Activated T-cell treated with anti-CD3 and anti-CD28 coated beads, Interleukin-2, amount 50 U/mL, for 4 hours (primary cell): ENCODE measurements at regions not wholly inside any gene's neighbourhood (a gene's known extent, or its start where the extent isn't known, plus 50 kb on each side); places are given as distances from the start of the nearest gene placed in this dataset.
"Not testable (repeated sequence)": the region's sequence is repeated elsewhere in the genome, so short reads cannot be mapped to it uniquely, and the experiment has no call there.

Experiments used
- ATAC-seq, 2 donors: fragments of 200-7000 bp; cut with Tn5 transposase; one replicate each; pipeline ENCODE4 v1.10.0; 2021
- DNase-seq: peaks from one replicate; pipeline ENCODE4 v3.0.0-alpha.2; 2020
- H3K27me3 Mint-ChIP-seq: one replicate; pipeline ENCODE4 v1.8.0; 2021; ENCODE audit warnings: low read depth, mixed read lengths
- H3K36me3 Mint-ChIP-seq: one replicate; pipeline ENCODE4 v1.8.0; 2022; ENCODE audit warnings: mixed read lengths; ENCODE audit not compliant: insufficient read depth
- H3K4me1 Mint-ChIP-seq: one replicate; pipeline ENCODE4 v1.8.0; 2021; ENCODE audit warnings: low read depth, mixed read lengths
- H3K4me3 Mint-ChIP-seq: one replicate; pipeline ENCODE4 v1.8.0; 2021; ENCODE audit warnings: mild to moderate bottlenecking, moderate library complexity, mixed read lengths
- H3K9me3 Mint-ChIP-seq: one replicate; pipeline ENCODE4 v1.8.0; 2021; ENCODE audit warnings: mixed read lengths

DNA sequence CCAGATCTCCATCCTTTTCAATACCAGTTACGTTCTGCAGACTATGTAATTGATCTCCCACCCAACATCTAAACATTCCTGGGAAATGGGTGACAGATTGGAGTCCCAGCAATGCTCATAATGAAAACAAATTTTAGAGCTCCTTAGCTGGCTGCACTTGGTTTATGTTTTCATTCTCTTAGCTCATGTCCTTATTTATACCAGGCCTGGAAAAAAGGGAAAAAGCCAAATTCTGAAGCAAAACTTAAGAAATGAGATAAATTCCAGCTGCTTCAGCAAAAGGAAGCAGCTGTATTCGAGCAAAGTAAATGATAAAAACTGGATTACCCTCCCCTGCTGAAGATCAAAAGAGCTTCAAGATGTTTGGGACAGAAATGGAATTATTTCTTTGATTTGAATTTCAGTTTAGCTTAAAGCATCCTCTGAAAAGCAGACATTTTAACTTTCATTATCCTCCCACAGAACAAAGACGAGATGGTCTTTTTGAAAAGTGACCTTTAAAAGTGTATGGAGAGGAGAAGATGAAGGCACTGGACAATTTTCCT is 196.5 kb upstream of the THUMPD2 start:
- Mint-ChIP-seq H3K4me1 (no peaks in the 10 kb centered on the region), H3K36me3 (no peaks in the 10 kb centered on the region), H3K27me3 (no peaks in the 10 kb centered on the region), H3K4me3 (no peak overlapping the region), H3K9me3 (no peaks in the 10 kb centered on the region)
- no peak for DNase-seq
- no peak for ATAC-seq

DNA sequence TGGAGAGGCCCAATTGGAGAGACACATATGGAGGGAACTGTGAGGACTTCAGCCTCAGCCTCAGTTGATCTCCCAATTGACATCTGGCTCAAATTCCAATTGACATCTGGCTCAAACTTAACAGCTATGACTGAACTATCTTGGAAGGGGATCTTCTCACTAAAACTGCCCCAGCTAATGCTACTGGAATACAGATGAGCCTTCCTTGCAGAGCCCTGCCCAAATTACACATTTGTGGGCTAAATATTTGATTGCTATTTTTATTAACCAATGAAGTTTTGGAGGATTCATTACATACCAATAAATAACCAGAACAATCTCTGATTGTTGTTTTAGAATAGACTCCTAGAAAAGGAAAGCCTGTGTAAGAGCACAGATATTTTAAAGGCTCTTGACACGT is 189.0 kb upstream of the THUMPD2 start:
- Mint-ChIP-seq H3K36me3 (no peaks in the 10 kb centered on the region), H3K9me3 (peaks cover 4% of the 10 kb centered on the region), H3K27me3 (no peaks in the 10 kb centered on the region), H3K4me3 (no peak overlapping the region), H3K4me1 (no peaks in the 10 kb centered on the region)
- ATAC-seq (no peak), DNase-seq (no peak)

GRCh38 chr2:39960681-39961080 is 181.6 kb upstream of the THUMPD2 start:
- not testable (repeated sequence) for H3K4me3 Mint-ChIP-seq, H3K4me1 Mint-ChIP-seq, H3K27me3 Mint-ChIP-seq, DNase-seq, H3K36me3 Mint-ChIP-seq, ATAC-seq, H3K9me3 Mint-ChIP-seq

DNA sequence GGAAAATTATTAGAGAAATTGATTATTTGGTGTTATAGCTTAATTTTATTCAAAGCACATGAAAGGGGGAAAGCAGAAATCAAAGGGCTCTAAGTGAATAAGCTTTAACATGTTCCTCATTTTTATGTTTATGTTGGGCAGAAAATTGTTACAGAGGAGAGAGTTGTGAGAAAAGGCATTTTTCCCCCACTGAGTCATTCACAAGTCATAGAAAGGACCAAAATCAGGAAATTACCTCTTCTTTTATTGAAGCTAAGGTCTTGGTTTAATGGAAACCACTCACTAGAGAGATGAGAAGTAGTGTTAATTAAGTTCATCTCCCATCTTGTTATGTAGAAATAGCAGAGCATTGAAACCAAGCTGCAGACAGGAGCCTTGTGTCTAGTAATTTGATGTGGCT is 175.3 kb upstream of the THUMPD2 start:
- H3K27me3 Mint-ChIP-seq: no peaks in the 10 kb centered on the region
- H3K4me3 Mint-ChIP-seq: no peak overlapping the region
- H3K36me3 Mint-ChIP-seq: no peaks in the 10 kb centered on the region
- no peaks in the 10 kb centered on the region for H3K9me3 Mint-ChIP-seq
- DNase-seq (no peak), ATAC-seq (no peak)
- no peaks in the 10 kb centered on the region for H3K4me1 Mint-ChIP-seq

- Mint-ChIP-seq H3K36me3 (no peaks in the 10 kb centered on the region), H3K9me3 (no peaks in the 10 kb centered on the region), H3K4me3 (no peak overlapping the region), H3K27me3 (peaks cover 1% of the 10 kb centered on the region), H3K4me1 (no peaks in the 10 kb centered on the region)
- DNase-seq (no peak), ATAC-seq (no peak)
Measured at GRCh38 chr2:39949131-39949530, 170.1 kb upstream of the THUMPD2 start.

GRCh38 chr2:39948016-39948719 is 169.1 kb upstream of the THUMPD2 start:
- H3K4me3 Mint-ChIP-seq: no peak overlapping the region
- no peaks in the 10 kb centered on the region for H3K4me1 Mint-ChIP-seq
- ATAC-seq: peak in 1 of 2 donors; percentile 28

GRCh38 chr2:39947294-39948015 is 168.4 kb upstream of the THUMPD2 start:
- H3K27me3 Mint-ChIP-seq: peaks cover 1% of the 10 kb centered on the region

More at GRCh38 chr2:39948016-39948719, 169.1 kb upstream of the THUMPD2 start:
- DNase-seq: no peak
- Mint-ChIP-seq H3K36me3 (no peaks in the 10 kb centered on the region), H3K9me3 (no peaks in the 10 kb centered on the region), H3K27me3 (peaks cover 1% of the 10 kb centered on the region)

GRCh38 chr2:39942950-39943349 is 163.9 kb upstream of the THUMPD2 start:
- H3K4me3 Mint-ChIP-seq: no peak overlapping the region
- H3K4me1 Mint-ChIP-seq: no peaks in the 10 kb centered on the region
- ATAC-seq: no peak
- no peaks in the 10 kb centered on the region for H3K36me3 Mint-ChIP-seq
- no peak for DNase-seq
- H3K9me3 Mint-ChIP-seq: peaks cover 6% of the 10 kb centered on the region
- H3K27me3 Mint-ChIP-seq: no peaks in the 10 kb centered on the region

More at GRCh38 chr2:39947294-39948015, 168.4 kb upstream of the THUMPD2 start:
- Mint-ChIP-seq H3K9me3 (no peaks in the 10 kb centered on the region), H3K4me3 (no peak overlapping the region), H3K4me1 (no peaks in the 10 kb centered on the region), H3K36me3 (no peaks in the 10 kb centered on the region)
- DNase-seq: no peak
- peak; percentile 34 to 56 for ATAC-seq

DNA sequence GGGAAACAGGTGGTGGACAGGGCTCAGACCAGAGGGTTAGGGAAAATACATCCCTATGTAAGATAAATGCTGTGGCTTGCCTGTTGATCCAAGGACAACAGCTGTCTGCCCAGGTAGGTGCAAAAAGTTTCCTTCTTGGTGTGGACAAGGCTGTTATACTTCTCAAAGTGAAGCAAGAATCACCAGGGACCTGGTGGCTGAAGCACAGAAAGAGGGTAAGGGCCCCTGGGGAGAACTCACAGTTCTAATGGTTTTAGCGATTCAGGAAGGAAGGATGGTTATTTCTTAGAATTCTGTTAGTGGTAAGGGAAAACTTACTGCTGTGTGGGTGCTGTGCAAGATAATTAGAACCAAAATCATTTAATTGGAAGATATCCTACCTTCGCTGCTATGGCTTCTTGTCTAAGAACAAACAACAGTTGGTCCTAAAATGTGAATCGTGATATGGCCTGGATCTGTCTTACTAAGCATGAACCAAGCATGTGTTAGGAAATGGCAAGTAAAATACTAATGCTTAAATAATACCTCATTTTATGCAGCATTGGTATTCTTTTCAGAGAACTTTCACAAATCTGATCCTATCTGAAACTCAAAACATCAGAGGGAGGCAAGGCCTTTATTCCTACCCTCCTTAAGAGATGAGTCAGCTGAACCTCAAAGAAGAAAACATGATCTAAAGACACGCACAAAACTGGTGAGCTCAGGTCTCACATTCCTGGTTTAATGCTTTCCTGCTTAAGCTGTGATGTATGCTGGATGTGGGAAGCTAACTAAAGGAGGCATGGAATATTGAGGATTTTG is 159.2 kb upstream of the THUMPD2 start:
- no peaks in the 10 kb centered on the region for H3K4me1 Mint-ChIP-seq
- H3K27me3 Mint-ChIP-seq: no peaks in the 10 kb centered on the region
- H3K36me3 Mint-ChIP-seq: no peaks in the 10 kb centered on the region
- H3K9me3 Mint-ChIP-seq: peaks cover 6% of the 10 kb centered on the region
- no peak for DNase-seq
- peak; percentile 37 to 52 for ATAC-seq
- H3K4me3 Mint-ChIP-seq: no peak overlapping the region

GRCh38 chr2:39937621-39938020 is 158.6 kb upstream of the THUMPD2 start:
- H3K4me1 Mint-ChIP-seq: no peaks in the 10 kb centered on the region
- no peak for DNase-seq
- peaks cover 2% of the 10 kb centered on the region for H3K27me3 Mint-ChIP-seq
- H3K36me3 Mint-ChIP-seq: no peaks in the 10 kb centered on the region
- ATAC-seq: no peak
- no peak overlapping the region for H3K4me3 Mint-ChIP-seq
- peaks cover 6% of the 10 kb centered on the region for H3K9me3 Mint-ChIP-seq

GRCh38 chr2:39934851-39935250 is 155.8 kb upstream of the THUMPD2 start:
- no peaks in the 10 kb centered on the region for H3K9me3 Mint-ChIP-seq
- no peak overlapping the region for H3K4me3 Mint-ChIP-seq
- no peak for ATAC-seq
- no peaks in the 10 kb centered on the region for H3K36me3 Mint-ChIP-seq
- H3K4me1 Mint-ChIP-seq: no peaks in the 10 kb centered on the region
- no peak for DNase-seq
- peaks cover 6% of the 10 kb centered on the region for H3K27me3 Mint-ChIP-seq

DNA sequence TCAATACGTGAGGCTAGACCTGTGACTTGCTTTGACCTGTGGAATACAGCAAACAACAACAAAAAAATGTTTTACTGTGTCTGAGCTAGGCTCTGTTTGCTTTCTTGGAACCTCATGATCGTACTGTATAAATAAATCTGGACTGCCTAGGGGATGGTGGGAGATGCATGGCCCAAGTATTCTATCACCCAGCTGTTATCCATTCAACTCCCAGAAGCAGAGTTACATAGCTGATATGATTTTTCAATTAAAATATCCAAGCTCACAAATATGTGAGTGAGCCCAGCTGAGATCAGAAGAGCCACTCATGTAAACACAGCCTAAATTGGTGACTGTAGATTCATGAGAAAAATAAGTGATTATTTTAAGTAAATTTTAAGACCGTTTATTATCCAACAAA is 154.1 kb upstream of the THUMPD2 start:
- peaks cover 12% of the 10 kb centered on the region for H3K27me3 Mint-ChIP-seq
- no peak for DNase-seq
- H3K9me3 Mint-ChIP-seq: no peaks in the 10 kb centered on the region
- no peak overlapping the region for H3K4me3 Mint-ChIP-seq
- ATAC-seq: no peak
- H3K4me1 Mint-ChIP-seq: no peaks in the 10 kb centered on the region
- no peaks in the 10 kb centered on the region for H3K36me3 Mint-ChIP-seq

DNA sequence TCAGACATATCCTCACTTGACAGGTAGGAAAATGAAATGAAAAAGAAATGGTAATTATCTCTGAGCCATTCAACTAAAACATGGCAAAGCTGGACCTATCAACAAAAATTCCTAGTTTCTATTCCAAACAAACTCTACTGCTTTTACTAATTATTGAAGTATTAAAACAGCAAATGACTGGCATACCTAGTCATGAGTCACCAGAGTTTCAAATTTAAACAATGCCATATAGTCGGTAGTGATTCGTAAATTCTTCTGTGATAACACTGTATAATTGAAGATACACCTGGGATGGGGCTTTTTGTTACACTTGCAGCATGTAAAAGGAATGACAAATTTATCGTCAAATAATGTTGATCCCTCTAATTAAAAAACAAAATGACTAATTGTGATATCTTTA is 153.1 kb upstream of the THUMPD2 start:
- H3K27me3 Mint-ChIP-seq: peaks cover 12% of the 10 kb centered on the region
- DNase-seq (no peak), ATAC-seq (no peak)
- no peaks in the 10 kb centered on the region for H3K9me3 Mint-ChIP-seq
- H3K36me3 Mint-ChIP-seq: no peaks in the 10 kb centered on the region
- H3K4me1 Mint-ChIP-seq: no peaks in the 10 kb centered on the region
- no peak overlapping the region for H3K4me3 Mint-ChIP-seq

DNA sequence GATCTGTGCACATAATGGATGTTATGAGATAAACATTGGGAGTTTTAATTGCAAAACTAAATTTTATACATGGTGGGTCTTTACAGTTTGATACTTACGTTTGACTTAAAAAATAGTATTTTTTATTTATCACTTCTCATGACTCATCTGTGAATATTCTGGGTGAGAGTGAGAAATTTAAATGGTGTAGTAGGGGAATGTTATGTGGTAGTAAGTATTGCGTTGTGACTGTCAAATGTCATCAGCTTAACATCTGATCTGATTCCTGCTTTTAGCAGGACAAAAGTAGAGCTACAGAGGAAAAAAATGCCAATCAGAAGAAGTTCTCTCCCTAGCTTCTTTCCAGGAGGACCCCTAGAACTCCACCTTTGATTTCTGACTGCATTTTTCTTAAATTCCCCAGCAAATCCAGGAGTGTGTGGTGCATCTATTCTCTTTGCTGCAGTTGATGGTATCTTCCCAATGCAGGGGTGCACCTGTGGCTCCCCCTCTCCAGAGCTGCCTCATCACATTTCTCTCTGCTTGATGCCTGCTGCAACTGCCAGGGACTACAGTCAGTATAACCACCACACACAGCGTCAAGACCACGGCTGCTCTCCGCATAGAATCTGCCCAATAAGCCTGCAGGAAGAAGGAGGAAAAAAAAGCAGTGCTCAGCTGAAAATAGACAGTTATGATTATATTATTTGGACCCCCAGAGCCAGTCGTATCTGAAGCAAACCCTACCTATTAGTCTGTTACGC is 151.3 kb upstream of the THUMPD2 start:
- no peaks in the 10 kb centered on the region for H3K9me3 Mint-ChIP-seq
- H3K4me1 Mint-ChIP-seq: no peaks in the 10 kb centered on the region
- no peaks in the 10 kb centered on the region for H3K36me3 Mint-ChIP-seq
- DNase-seq: no peak
- peaks cover 12% of the 10 kb centered on the region for H3K27me3 Mint-ChIP-seq
- ATAC-seq: no peak
- H3K4me3 Mint-ChIP-seq: no peak overlapping the region
